Skin of body (tissue), 1 donor: ENCODE measurements at regions not wholly inside any gene's neighbourhood (a gene's known extent, or its start where the extent isn't known, plus 50 kb on each side); places are given as distances from the start of the nearest gene placed in this dataset.

Experiments used
- DNase-seq: peaks from one replicate; lab custom pipeline; 2025; lab: John Stamatoyannopoulos, UW

- DNase-seq: no peak
Measured at GRCh38 chr5:23368393-23368792, 139.0 kb upstream of the PRDM9 start.

GRCh38 chr5:23367874-23368273 is 139.5 kb upstream of the PRDM9 start:
- no peak for DNase-seq

GRCh38 chr5:23353286-23353685 is 154.1 kb upstream of the PRDM9 start:
- no peak for DNase-seq

GRCh38 chr5:23352446-23352845 is 155.0 kb upstream of the PRDM9 start:
- DNase-seq: no peak

DNA sequence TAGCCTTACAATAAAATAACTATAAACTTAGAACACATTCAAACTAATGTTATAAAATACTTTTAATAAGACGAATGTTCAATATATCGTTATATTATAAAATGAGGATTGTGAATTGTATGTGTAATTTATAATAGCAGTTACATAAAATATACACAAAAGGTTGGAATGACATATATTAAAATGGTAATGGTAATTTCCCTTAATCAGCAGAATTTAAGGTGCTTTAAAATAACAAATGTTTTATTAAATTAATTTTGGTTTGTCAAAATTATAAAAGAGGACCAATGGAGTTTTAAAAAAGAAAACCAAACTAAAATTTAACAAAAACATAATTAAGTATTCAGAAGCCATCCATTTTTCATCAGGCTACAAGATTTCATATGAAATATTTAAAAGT is 164.3 kb upstream of the PRDM9 start:
- no peak for DNase-seq

DNA sequence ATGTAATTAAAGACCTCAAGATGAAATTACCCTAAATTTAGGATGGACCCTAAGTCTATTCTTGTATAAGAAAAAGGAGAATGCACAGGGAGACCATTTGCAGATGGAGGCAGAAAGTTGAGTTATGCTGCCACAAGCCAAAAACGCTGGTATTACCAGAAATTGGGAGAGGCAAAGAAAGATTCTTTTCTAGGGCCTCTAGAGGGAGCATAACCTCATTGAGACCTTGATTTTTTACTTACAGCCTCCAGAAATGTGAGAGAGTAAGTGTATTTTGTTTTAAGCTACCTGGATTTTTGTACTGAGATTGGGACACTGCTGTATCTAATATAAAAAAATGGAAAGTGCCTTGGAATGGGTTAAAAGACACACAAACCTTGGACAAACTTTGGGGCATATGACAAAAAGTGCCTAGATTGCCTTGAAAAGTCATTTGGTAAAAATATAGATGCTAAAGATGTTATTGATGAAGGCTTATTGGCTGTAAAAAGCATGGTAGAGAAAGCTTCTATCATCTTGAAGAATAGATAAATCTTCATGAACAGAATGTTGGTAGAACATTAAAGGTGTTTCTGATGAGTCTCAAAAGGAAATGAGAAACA is 174.7 kb upstream of the PRDM9 start:
- no peak for DNase-seq

- no peak for DNase-seq
Measured at GRCh38 chr5:23330726-23331125, 176.7 kb upstream of the PRDM9 start.

- no peak for DNase-seq
Measured at GRCh38 chr5:23319901-23320300, 187.5 kb upstream of the PRDM9 start.

GRCh38 chr5:23318960-23319359 is 188.4 kb upstream of the PRDM9 start:
- no peak for DNase-seq

DNA sequence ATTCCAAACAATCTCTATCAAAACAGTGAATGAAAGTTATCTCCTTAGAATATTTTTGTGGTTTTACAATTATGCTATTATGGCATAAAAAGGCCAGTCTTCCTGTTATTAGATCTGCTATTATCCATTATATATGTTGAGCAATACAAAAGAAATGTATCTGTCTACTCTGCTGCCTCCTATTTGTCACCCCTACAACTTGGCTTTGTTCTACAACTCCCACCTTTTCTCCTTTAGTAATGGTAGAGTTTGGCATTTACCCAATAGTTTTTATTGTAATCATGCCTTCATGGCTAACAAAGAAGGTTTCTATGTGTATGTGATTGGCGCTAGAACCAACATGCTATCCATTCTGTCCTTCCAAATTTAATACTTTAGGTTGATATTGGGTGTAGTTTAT is 189.2 kb upstream of the PRDM9 start:
- no peak for DNase-seq

DNA sequence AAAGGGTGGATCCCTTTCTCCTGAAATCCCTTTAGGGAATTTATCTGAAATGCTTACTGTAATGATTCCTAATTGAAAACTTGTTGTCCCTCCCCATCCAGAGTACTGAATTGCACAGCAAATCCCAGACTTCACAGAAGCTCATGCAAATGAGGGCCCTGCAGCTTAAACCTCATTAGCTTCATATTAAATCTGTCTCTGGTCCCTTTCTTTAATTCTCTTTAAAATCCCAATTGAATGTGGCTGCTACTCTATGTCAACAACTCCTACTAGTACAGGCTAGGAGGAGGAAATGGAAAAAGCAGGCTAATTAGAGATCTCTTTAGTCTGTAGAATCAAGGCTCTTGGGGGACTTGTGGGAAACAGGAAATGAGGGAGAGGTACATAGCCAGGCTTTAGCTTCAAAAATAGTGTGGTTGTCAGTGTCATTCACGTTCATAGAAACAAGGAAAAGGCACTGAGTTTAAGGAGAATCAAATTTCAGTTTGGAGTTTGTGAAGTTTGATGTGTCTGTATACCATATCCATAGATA is 191.3 kb upstream of the PRDM9 start:
- DNase-seq: no peak

DNA sequence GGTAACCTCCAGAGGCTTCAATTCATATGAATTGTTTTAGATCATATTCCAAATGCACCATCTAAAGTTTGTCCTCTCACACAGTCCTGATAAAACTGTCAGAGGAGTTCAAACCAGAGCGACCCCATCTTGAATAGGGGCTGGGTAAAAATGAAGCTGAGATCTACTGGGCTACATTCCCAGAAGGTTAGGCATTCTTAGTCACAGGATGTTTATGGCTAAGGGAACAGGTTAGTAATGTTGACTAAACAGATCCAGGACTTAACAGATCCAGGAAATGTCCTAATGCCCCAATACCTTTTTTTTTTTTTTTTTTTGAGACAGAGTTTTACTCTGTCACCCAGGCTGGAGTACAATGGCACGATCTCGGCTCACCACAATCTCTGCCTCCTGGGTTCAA is 192.6 kb upstream of the PRDM9 start:
- no peak for DNase-seq

- DNase-seq: no peak
Measured at GRCh38 chr5:23305055-23305454, 202.4 kb upstream of the PRDM9 start.

- DNase-seq: no peak
Measured at GRCh38 chr5:23303836-23304235, 203.6 kb upstream of the PRDM9 start.

- no peak for DNase-seq
Measured at GRCh38 chr5:23303435-23303834, 204.0 kb upstream of the PRDM9 start.

GRCh38 chr5:23302438-23302837 is 205.0 kb upstream of the PRDM9 start:
- DNase-seq: no peak

GRCh38 chr5:23289162-23289561 is 218.2 kb upstream of the PRDM9 start:
- DNase-seq: no peak

GRCh38 chr5:23284656-23285055 is 222.8 kb upstream of the PRDM9 start:
- no peak for DNase-seq

DNA sequence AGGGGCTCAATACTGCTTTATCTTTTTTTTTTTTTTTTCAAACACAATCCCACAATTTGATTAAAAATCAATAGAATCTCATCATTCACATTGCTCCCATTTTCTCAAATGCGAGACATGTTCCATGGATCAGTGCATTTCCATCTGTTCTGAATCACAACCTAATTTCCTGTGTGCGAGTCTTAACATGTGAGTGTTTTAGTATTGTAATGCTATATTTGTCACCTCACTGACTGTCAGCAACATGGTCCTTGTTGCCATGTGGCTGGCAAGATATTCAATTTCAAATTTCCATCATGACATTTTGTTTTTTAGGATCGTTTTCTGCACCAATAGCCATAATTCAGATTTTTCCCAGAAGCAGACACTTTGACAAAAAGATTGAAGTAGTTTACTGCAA is 233.2 kb upstream of the PRDM9 start:
- no peak for DNase-seq

DNA sequence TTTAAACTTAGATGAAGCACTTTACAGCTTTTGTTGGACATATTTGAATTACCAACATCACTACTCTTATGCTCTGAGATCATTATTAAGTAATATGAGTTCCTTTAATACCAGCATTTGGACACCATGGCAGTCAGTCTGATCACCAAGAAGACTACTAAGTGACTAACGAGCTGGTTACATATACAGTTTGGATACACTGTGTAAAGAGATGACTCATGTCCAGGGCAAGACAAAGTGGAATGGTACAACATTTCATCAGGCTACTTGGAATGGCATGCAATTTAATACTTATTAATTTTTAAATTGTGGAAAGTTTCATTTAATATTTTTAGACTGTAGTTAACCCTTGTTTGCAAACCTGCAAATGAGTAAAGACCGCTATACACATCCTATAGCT is 237.4 kb upstream of the PRDM9 start:
- DNase-seq: no peak

GRCh38 chr5:23268136-23268535 is 239.3 kb upstream of the PRDM9 start:
- DNase-seq: no peak

GRCh38 chr5:23260621-23261020 is 246.8 kb upstream of the PRDM9 start:
- no peak for DNase-seq

- DNase-seq: no peak
Measured at GRCh38 chr5:23257656-23258055, 249.8 kb upstream of the PRDM9 start.

- DNase-seq: no peak
Measured at GRCh38 chr5:23253621-23254198, 253.7 kb upstream of the PRDM9 start.
